Panc1 (cell line): ENCODE measurements at regions not wholly inside any gene's neighbourhood (a gene's known extent, or its start where the extent isn't known, plus 50 kb on each side); places are given as distances from the start of the nearest gene placed in this dataset.

ENCODE experiments used
- ATAC-seq: fragments of 200-7000 bp; cut with Tn5 transposase; 2 replicates; pipeline ENCODE4 v1.9.1; 2020; ENCODE audit warnings: mild to moderate bottlenecking, moderate library complexity
- BruUV-seq: library from RNA; stranded (reverse); fragments of 400-500 nt; replicated peaks from 2 replicates; lab custom pipeline; 2021; lab: Mats Ljungman, UMichigan
- CTCF ChIA-PET: fragments of 300-600 bp; sonication (Branson Sonifier 250); formaldehyde crosslinking; loops from one replicate; lab custom pipeline; 2022; ENCODE audit warnings: antibody characterized with exemption; lab: Charles Lee
- POLR2A ChIA-PET: fragments of 300-600 bp; sonication (Branson Sonifier 250); formaldehyde crosslinking; loops from one replicate; lab custom pipeline; 2022; ENCODE audit warnings: antibody characterized with exemption; lab: Charles Lee
- DNase-seq: peaks from one replicate; pipeline ENCODE4 v3.0.0-alpha.2; 2010; ENCODE audit warnings: low read depth, low spot score
- H3K27ac ChIP-seq: 2 replicates; pipeline ENCODE4 v1.5.1; 2011; ENCODE audit warnings: mild to moderate bottlenecking, low read length, inconsistent platforms
- H3K27me3 ChIP-seq: fragments of 200-500 bp; sonication (Bioruptor generic); 2 replicates; pipeline ENCODE4 v1.6.0; 2014; ENCODE audit warnings: low read length, inconsistent platforms; ENCODE audit not compliant: control insufficient read depth, insufficient read depth
- H3K36me3 ChIP-seq: fragments of 200-500 bp; sonication (Bioruptor generic); 2 replicates; pipeline ENCODE4 v1.5.1; 2014; ENCODE audit warnings: inconsistent platforms, mild to moderate bottlenecking, low read length, moderate library complexity; ENCODE audit not compliant: control insufficient read depth, insufficient read depth
- H3K4me1 ChIP-seq: 2 replicates; pipeline ENCODE4 v1.5.1; 2011; ENCODE audit warnings: inconsistent platforms, mild to moderate bottlenecking, low read length, moderate library complexity; ENCODE audit not compliant: control insufficient read depth, insufficient read depth
- H3K4me3 ChIP-seq, 2 experiments: 2 replicates each; pipeline ENCODE4 v1.5.1; 2011 to 2012; ENCODE audit warnings: low read depth in 2 of 2, low read length in 2 of 2, mild to moderate bottlenecking in 2 of 2, inconsistent platforms in 1 of 2, moderate library complexity in 1 of 2
- H3K9me3 ChIP-seq: fragments of 200-500 bp; sonication (Bioruptor generic); 2 replicates; pipeline ENCODE4 v1.5.1; 2014; ENCODE audit warnings: low read depth, mild to moderate bottlenecking, inconsistent platforms, low read length, moderate library complexity; ENCODE audit not compliant: control insufficient read depth, insufficient read depth
- POLR2AphosphoS5 ChIP-seq: IDR thresholded peaks from 2 replicates; pipeline ENCODE4 v1.6.1; 2012; ENCODE audit warnings: mild to moderate bottlenecking, low read depth, low read length, moderate library complexity
- SIN3A ChIP-seq: IDR thresholded peaks from 2 replicates; pipeline ENCODE4 v1.6.1; 2012; ENCODE audit warnings: low read depth, mild to moderate bottlenecking, low read length, moderate library complexity, borderline replicate concordance; ENCODE audit not compliant: insufficient read depth
- TCF7L2 ChIP-seq: IDR thresholded peaks from 2 replicates; pipeline ENCODE4 v1.6.1; 2011; ENCODE audit warnings: mild to moderate bottlenecking, low read depth, low read length, inconsistent platforms
- in situ Hi-C: cut with HindIII; loops from 2 replicates; pipeline ENCODE4 v1.10.0; 2016; ENCODE audit warnings: low sequenced_read_pairs, low pct_unique_long_range_greater_than_20kb
- intact Hi-C: fragments of 100-400 bp; cut with micrococcal nuclease; formaldehyde crosslinking; loops from one replicate; pipeline ENCODE4 v1.10.0; 2022; ENCODE audit not compliant: unreplicated experiment
- TF ChIP-seq, protein P1 (sequence below): fragments of 450-650 bp; IDR thresholded peaks from 2 replicates; pipeline ENCODE4 v1.5.1; 2017; ENCODE audit warnings: mild to moderate bottlenecking
- TF ChIP-seq, protein P2 (sequence below), 2 experiments: IDR thresholded peaks; 2 replicates each; pipeline ENCODE4 v1.6.1; 2011 to 2012; ENCODE audit warnings: low read depth in 2 of 2, control low read depth in 1 of 2, low read length in 1 of 2, mild to moderate bottlenecking in 1 of 2, moderate library complexity in 1 of 2; ENCODE audit not compliant: insufficient read depth in 1 of 2

DNA sequence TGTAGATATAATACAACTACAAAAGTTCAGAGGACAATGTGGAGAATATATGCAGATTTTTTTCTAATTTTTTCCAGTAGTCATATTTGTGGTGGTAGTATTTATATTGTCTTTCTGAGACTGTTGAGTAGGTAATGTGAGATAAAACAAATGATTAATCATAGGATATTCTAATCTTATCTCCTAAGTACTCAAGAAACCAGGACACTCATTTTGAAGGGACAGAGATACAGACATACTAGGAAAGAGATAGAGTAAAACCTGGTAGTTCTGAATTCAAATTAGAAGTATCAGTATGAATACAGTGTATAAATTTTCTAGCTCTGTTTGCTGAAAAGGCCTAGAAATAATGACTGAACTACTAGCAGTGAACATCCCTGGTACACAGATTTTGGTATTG lies 141.7 kb upstream of the ASIC2 start:
- DNase-seq, result no peak
- H3K36me3 ChIP-seq, result no peaks in the 10 kb centered on the region
- TF ChIP-seq, protein P1, sequence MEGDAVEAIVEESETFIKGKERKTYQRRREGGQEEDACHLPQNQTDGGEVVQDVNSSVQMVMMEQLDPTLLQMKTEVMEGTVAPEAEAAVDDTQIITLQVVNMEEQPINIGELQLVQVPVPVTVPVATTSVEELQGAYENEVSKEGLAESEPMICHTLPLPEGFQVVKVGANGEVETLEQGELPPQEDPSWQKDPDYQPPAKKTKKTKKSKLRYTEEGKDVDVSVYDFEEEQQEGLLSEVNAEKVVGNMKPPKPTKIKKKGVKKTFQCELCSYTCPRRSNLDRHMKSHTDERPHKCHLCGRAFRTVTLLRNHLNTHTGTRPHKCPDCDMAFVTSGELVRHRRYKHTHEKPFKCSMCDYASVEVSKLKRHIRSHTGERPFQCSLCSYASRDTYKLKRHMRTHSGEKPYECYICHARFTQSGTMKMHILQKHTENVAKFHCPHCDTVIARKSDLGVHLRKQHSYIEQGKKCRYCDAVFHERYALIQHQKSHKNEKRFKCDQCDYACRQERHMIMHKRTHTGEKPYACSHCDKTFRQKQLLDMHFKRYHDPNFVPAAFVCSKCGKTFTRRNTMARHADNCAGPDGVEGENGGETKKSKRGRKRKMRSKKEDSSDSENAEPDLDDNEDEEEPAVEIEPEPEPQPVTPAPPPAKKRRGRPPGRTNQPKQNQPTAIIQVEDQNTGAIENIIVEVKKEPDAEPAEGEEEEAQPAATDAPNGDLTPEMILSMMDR, result no peak
- no peak for TF ChIP-seq POLR2AphosphoS5
- no peak for TF ChIP-seq SIN3A
- TF ChIP-seq TCF7L2, result no peak
- TF ChIP-seq, protein P2, sequence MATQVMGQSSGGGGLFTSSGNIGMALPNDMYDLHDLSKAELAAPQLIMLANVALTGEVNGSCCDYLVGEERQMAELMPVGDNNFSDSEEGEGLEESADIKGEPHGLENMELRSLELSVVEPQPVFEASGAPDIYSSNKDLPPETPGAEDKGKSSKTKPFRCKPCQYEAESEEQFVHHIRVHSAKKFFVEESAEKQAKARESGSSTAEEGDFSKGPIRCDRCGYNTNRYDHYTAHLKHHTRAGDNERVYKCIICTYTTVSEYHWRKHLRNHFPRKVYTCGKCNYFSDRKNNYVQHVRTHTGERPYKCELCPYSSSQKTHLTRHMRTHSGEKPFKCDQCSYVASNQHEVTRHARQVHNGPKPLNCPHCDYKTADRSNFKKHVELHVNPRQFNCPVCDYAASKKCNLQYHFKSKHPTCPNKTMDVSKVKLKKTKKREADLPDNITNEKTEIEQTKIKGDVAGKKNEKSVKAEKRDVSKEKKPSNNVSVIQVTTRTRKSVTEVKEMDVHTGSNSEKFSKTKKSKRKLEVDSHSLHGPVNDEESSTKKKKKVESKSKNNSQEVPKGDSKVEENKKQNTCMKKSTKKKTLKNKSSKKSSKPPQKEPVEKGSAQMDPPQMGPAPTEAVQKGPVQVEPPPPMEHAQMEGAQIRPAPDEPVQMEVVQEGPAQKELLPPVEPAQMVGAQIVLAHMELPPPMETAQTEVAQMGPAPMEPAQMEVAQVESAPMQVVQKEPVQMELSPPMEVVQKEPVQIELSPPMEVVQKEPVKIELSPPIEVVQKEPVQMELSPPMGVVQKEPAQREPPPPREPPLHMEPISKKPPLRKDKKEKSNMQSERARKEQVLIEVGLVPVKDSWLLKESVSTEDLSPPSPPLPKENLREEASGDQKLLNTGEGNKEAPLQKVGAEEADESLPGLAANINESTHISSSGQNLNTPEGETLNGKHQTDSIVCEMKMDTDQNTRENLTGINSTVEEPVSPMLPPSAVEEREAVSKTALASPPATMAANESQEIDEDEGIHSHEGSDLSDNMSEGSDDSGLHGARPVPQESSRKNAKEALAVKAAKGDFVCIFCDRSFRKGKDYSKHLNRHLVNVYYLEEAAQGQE (IDR thresholded peaks at IDR 0.05; ENCODE audit: insufficient read depth in 1 of 2, low read depth in 2 of 2, low read length in 1 of 2), result no peak
- no peak overlapping the region for H3K4me3 ChIP-seq
- in situ Hi-C loops (no loop called here), intact Hi-C loops (no loop called here)
- CTCF ChIA-PET, result no interaction called here
- ATAC-seq, result no peak
- H3K4me1 ChIP-seq, result no peaks in the 10 kb centered on the region
- POLR2A ChIA-PET, result no interaction called here
- no peaks in the 10 kb centered on the region for H3K9me3 ChIP-seq
- no peaks in the 10 kb centered on the region; the same call in 1 of the 2 replicates for H3K27me3 ChIP-seq
- H3K27ac ChIP-seq, result no peak overlapping the region
- BruUV-seq, result no TSS peak

DNA sequence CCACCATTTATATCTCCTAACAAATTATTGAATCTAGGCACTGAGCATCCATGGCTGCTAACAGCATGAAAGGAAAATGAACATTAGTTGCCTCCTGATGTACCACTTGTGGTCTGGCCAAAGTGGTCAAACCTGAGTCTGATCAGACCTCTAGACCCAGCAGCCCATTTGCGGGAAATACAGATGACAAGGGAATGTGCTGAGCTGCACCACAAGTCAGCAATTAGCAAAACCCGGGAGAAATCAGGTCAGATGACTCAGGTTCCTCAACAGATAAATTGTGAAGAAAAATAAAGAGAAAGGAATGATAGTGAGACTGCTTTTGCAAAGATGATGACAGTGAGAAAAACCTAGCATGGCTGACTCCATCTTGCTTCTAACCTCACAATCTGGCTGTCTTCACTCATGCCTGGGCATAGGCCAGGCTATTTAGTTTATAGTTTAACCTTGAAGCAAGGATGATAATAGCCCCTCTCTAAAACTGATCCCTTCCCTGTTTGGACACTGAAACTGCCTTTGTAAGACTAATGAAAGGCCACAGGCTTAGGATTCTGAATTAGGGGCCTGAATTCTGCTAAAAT lies 142.7 kb upstream of the ASIC2 start:
- no peak overlapping the region for H3K4me3 ChIP-seq
- ATAC-seq, result no peak
- in situ Hi-C loops, result no loop called here
- ChIA-PET CTCF (no interaction called here), POLR2A (no interaction called here)
- no TSS peak for BruUV-seq
- H3K9me3 ChIP-seq, result no peaks in the 10 kb centered on the region
- TF ChIP-seq, protein P1, result no peak
- TF ChIP-seq, protein P2 (IDR thresholded peaks at IDR 0.05; ENCODE audit: insufficient read depth in 1 of 2, low read depth in 2 of 2, low read length in 1 of 2), result no peak
- DNase-seq, result no peak
- no peak overlapping the region for H3K27ac ChIP-seq
- H3K36me3 ChIP-seq, result no peaks in the 10 kb centered on the region
- H3K27me3 ChIP-seq, result no peaks in the 10 kb centered on the region; the same call in 1 of the 2 replicates
- intact Hi-C loops, result no loop called here
- no peaks in the 10 kb centered on the region for H3K4me1 ChIP-seq
